HepG2 (cell line): ENCODE measurements at regions not wholly inside any gene's neighbourhood (a gene's known extent, or its start where the extent isn't known, plus 50 kb on each side); places are given as distances from the start of the nearest gene placed in this dataset.
"Not testable (repeated sequence)": the region's sequence is repeated elsewhere in the genome, so short reads cannot be mapped to it uniquely, and the experiment has no call there.

Experiments used
- CTCF ChIP-seq: sonication (generic); formaldehyde crosslinking; IDR thresholded peaks from 2 replicates; pipeline ENCODE4 v1.5.0; 2020; ENCODE audit warnings: mild to moderate bottlenecking, missing genetic modification reagents, moderate library complexity
- DMAP1 ChIP-seq: IDR thresholded peaks from 2 replicates; pipeline ENCODE4 v1.6.1; 2016
- HDAC2 ChIP-seq: sonication (generic); formaldehyde crosslinking; IDR thresholded peaks from 2 replicates; pipeline ENCODE4 v1.4.0; 2020; ENCODE audit warnings: missing genetic modification reagents
- HNRNPUL1 ChIP-seq: fragments of 200-400 bp; formaldehyde crosslinking; IDR thresholded peaks from 2 replicates; pipeline ENCODE4 v1.6.1; 2017; ENCODE audit warnings: low read depth, mild to moderate bottlenecking, low read length, moderate library complexity
- MNT ChIP-seq: fragments of 450-650 bp; IDR thresholded peaks from 2 replicates; pipeline ENCODE4 v1.6.1; 2016
- RNF2 ChIP-seq: fragments of 450-650 bp; conservative IDR thresholded peaks from 2 replicates; pipeline ENCODE4 v1.6.1; 2016; ENCODE audit warnings: low read depth
- SMAD3 ChIP-seq: sonication (generic); formaldehyde crosslinking; IDR thresholded peaks from 2 replicates; pipeline ENCODE4 v1.4.0; 2020; ENCODE audit warnings: missing genetic modification reagents
- THAP8 ChIP-seq: sonication (generic); formaldehyde crosslinking; IDR thresholded peaks from 2 replicates; pipeline ENCODE4 v1.5.1; 2020; ENCODE audit warnings: missing genetic modification reagents, mild to moderate bottlenecking, borderline replicate concordance

DNA sequence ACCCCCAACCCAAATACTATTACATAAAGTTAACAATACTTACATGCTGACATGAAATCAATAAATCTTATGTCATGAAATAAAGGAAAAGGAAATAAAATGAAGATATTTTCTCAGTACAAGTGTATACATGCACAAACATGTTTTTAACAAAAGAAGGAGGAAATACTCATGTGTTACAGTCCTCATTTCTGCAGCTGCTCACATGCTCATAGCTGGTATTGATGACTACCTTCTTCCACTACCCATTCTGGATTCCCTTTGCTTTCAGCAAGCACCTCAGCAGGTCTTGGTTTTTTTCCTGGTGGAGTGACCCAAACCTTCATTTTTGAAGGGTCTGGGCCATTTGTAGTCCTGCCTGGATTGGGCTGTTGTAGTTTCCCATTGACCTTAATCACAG lies 278.5 kb downstream of the SPRY2 start:
- TF ChIP-seq RNF2; HDAC2; DMAP1 (CRISPR knock-in tag); MNT; SMAD3; CTCF (CRISPR knock-in tag); THAP8 (CRISPR knock-in tag); HNRNPUL1: not testable (repeated sequence)
